Rectal smooth muscle tissue (tissue), 1 donor: ENCODE measurements at regions not wholly inside any gene's neighbourhood (a gene's known extent, or its start where the extent isn't known, plus 50 kb on each side); places are given as distances from the start of the nearest gene placed in this dataset.

Experiments used
- H3K27ac ChIP-seq: one replicate; pipeline ENCODE4 v1.7.0; 2013; ENCODE audit warnings: low read depth, low read length, inconsistent platforms
- H3K27me3 ChIP-seq: one replicate; pipeline ENCODE4 v1.7.0; 2013; ENCODE audit warnings: low read length; ENCODE audit not compliant: control insufficient read depth, insufficient read depth
- H3K36me3 ChIP-seq: one replicate; pipeline ENCODE4 v1.7.0; 2013; ENCODE audit warnings: low read length; ENCODE audit not compliant: control insufficient read depth, insufficient read depth
- H3K4me1 ChIP-seq: one replicate; pipeline ENCODE4 v1.7.0; 2013; ENCODE audit warnings: low read length; ENCODE audit not compliant: control insufficient read depth, insufficient read depth
- H3K4me3 ChIP-seq: one replicate; pipeline ENCODE4 v1.7.0; 2013; ENCODE audit warnings: low read length
- H3K9ac ChIP-seq: one replicate; pipeline ENCODE4 v1.7.0; 2013; ENCODE audit warnings: low read length

- H3K36me3 ChIP-seq, result no peaks in the 10 kb centered on the region
- no peak overlapping the region for H3K9ac ChIP-seq
- no peaks in the 10 kb centered on the region for H3K4me1 ChIP-seq
- H3K4me3 ChIP-seq, result no peak overlapping the region
- H3K27ac ChIP-seq, result no peak overlapping the region
- no peaks in the 10 kb centered on the region for H3K27me3 ChIP-seq
Measured at GRCh38 chr6:81857812-81858211, 105.3 kb upstream of the TENT5A start.

- Histone ChIP-seq H3K27ac (no peak overlapping the region), H3K27me3 (no peaks in the 10 kb centered on the region), H3K36me3 (no peaks in the 10 kb centered on the region), H3K4me1 (no peaks in the 10 kb centered on the region), H3K9ac (no peak overlapping the region), H3K4me3 (no peak overlapping the region)
Measured at GRCh38 chr6:81856872-81857271, 104.4 kb upstream of the TENT5A start.

- Histone ChIP-seq H3K36me3 (no peaks in the 10 kb centered on the region), H3K9ac (no peak overlapping the region), H3K27me3 (no peaks in the 10 kb centered on the region), H3K4me1 (no peaks in the 10 kb centered on the region), H3K27ac (no peak overlapping the region), H3K4me3 (no peak overlapping the region)
Measured at GRCh38 chr6:81854474-81854873, 102.0 kb upstream of the TENT5A start.

GRCh38 chr6:81853975-81854374, 101.5 kb upstream of the TENT5A start:
- Histone ChIP-seq H3K36me3 (no peaks in the 10 kb centered on the region), H3K4me3 (no peak overlapping the region), H3K27ac (no peak overlapping the region), H3K27me3 (no peaks in the 10 kb centered on the region), H3K9ac (no peak overlapping the region), H3K4me1 (no peaks in the 10 kb centered on the region)

- H3K27ac ChIP-seq, result no peak overlapping the region
- H3K4me3 ChIP-seq, result no peak overlapping the region
- H3K36me3 ChIP-seq, result no peaks in the 10 kb centered on the region
- no peak overlapping the region for H3K9ac ChIP-seq
- H3K27me3 ChIP-seq, result no peaks in the 10 kb centered on the region
- no peaks in the 10 kb centered on the region for H3K4me1 ChIP-seq
Measured at GRCh38 chr6:81849248-81849647, 96.8 kb upstream of the TENT5A start.

- Histone ChIP-seq H3K9ac (no peak overlapping the region), H3K4me1 (no peaks in the 10 kb centered on the region), H3K4me3 (no peak overlapping the region), H3K27ac (no peak overlapping the region), H3K36me3 (no peaks in the 10 kb centered on the region), H3K27me3 (no peaks in the 10 kb centered on the region)
Measured at GRCh38 chr6:81847866-81848265, 95.4 kb upstream of the TENT5A start.

GRCh38 chr6:81844686-81845085, 92.2 kb upstream of the TENT5A start:
- Histone ChIP-seq H3K4me3 (no peak overlapping the region), H3K9ac (no peak overlapping the region), H3K27me3 (no peaks in the 10 kb centered on the region), H3K36me3 (no peaks in the 10 kb centered on the region), H3K27ac (no peak overlapping the region), H3K4me1 (no peaks in the 10 kb centered on the region)

- Histone ChIP-seq H3K4me1 (no peaks in the 10 kb centered on the region), H3K27me3 (no peaks in the 10 kb centered on the region), H3K4me3 (no peak overlapping the region), H3K36me3 (no peaks in the 10 kb centered on the region), H3K9ac (no peak overlapping the region), H3K27ac (no peak overlapping the region)
Measured at GRCh38 chr6:81843302-81843701, 90.8 kb upstream of the TENT5A start.

GRCh38 chr6:81842254-81842653, 89.8 kb upstream of the TENT5A start:
- Histone ChIP-seq H3K4me1 (no peaks in the 10 kb centered on the region), H3K9ac (no peak overlapping the region), H3K27ac (no peak overlapping the region), H3K36me3 (no peaks in the 10 kb centered on the region), H3K4me3 (no peak overlapping the region), H3K27me3 (no peaks in the 10 kb centered on the region)

GRCh38 chr6:81838724-81839426, 86.4 kb upstream of the TENT5A start:
- Histone ChIP-seq H3K9ac (no peak overlapping the region), H3K36me3 (no peaks in the 10 kb centered on the region), H3K27ac (no peak overlapping the region), H3K4me3 (no peak overlapping the region), H3K27me3 (no peaks in the 10 kb centered on the region), H3K4me1 (no peaks in the 10 kb centered on the region)

- Histone ChIP-seq H3K27me3 (no peaks in the 10 kb centered on the region), H3K27ac (no peak overlapping the region), H3K36me3 (no peaks in the 10 kb centered on the region), H3K4me3 (no peak overlapping the region), H3K4me1 (no peaks in the 10 kb centered on the region), H3K9ac (no peak overlapping the region)
Measured at GRCh38 chr6:81838031-81838430, 85.5 kb upstream of the TENT5A start.

GRCh38 chr6:81834141-81834681, 81.7 kb upstream of the TENT5A start:
- no peak overlapping the region for H3K9ac ChIP-seq
- H3K27me3 ChIP-seq, result no peaks in the 10 kb centered on the region
- no peak overlapping the region for H3K27ac ChIP-seq
- H3K36me3 ChIP-seq, result no peaks in the 10 kb centered on the region
- H3K4me3 ChIP-seq, result no peak overlapping the region
- no peaks in the 10 kb centered on the region for H3K4me1 ChIP-seq

GRCh38 chr6:81832304-81832703, 79.8 kb upstream of the TENT5A start:
- Histone ChIP-seq H3K4me1 (no peaks in the 10 kb centered on the region), H3K36me3 (no peaks in the 10 kb centered on the region), H3K4me3 (no peak overlapping the region), H3K27ac (no peak overlapping the region), H3K27me3 (no peaks in the 10 kb centered on the region), H3K9ac (no peak overlapping the region)
